ENCODE measurements at regions not wholly inside any gene's neighbourhood (a gene's known extent, or its start where the extent isn't known, plus 50 kb on each side); places are given as distances from the start of the nearest gene placed in this dataset.

GRCh38 chr12:98351089-98351488, 164.3 kb upstream of the TMPO start:
- H3K9ac ChIP-seq (ENCODE audit: extremely low read depth, insufficient read length, low read length): no peak overlapping the region
- H3K79me2 ChIP-seq (ENCODE audit: insufficient read depth, low read length): no peaks in the 10 kb centered on the region
- H3K23ac ChIP-seq (ENCODE audit: insufficient read length, low read depth, low read length): no peak overlapping the region
- H3K23me2 ChIP-seq (ENCODE audit: insufficient read length, low read depth, low read length, poor library complexity, severe bottlenecking): no peaks in the 10 kb centered on the region
- TF ChIP-seq CTCF (conservative IDR thresholded peaks at IDR 0.05): no peak
- H3K9me3 Mint-ChIP-seq: no peaks in the 10 kb centered on the region
- H2BK12ac ChIP-seq (ENCODE audit: insufficient read length, low read depth, low read length): no peak overlapping the region
- no peaks in the 10 kb centered on the region for H3K36me3 Mint-ChIP-seq (ENCODE audit: insufficient read depth in 1 of 3, low read depth in 3 of 3)
- H2BK15ac ChIP-seq (ENCODE audit: low read depth, low read length): no peak overlapping the region
- no peak overlapping the region for H3K4ac ChIP-seq (ENCODE audit: low read depth, low read length)
- no peak overlapping the region for H3K4me2 ChIP-seq (ENCODE audit: insufficient read depth, insufficient read length, low read length)
- H2BK5ac ChIP-seq (ENCODE audit: insufficient read length, low read length): no peak overlapping the region
- no peak overlapping the region for H3K4me3 Mint-ChIP-seq
- H3K4me1 Mint-ChIP-seq: peaks cover 0 to 6% of the 10 kb centered on the region in 2 experiments; a peak in 2 of 4 replicates
- no peaks in the 10 kb centered on the region for H3K27me3 ChIP-seq (ENCODE audit: insufficient read depth, low read length)
- H3K27ac Mint-ChIP-seq: no peak overlapping the region
- H2AK5ac ChIP-seq (ENCODE audit: insufficient read length, low read length): no peak overlapping the region
- H2AFZ ChIP-seq (ENCODE audit: low read length): no peak overlapping the region
- no peaks in the 10 kb centered on the region for H3K79me1 ChIP-seq (ENCODE audit: insufficient read depth, low read depth, low read length, poor library complexity, severe bottlenecking)
- no peak overlapping the region for H4K91ac ChIP-seq (ENCODE audit: insufficient read length, low read depth, low read length)
- no peak overlapping the region for H3K27ac ChIP-seq (ENCODE audit: insufficient read length, low read depth, low read length)
- no peak overlapping the region for H4K5ac ChIP-seq (ENCODE audit: insufficient read length, low read depth, low read length)
- no peak overlapping the region for H2BK120ac ChIP-seq (ENCODE audit: low read depth, low read length, poor library complexity, severe bottlenecking)
- no CpG with 5 or more reads among the region's 6 CpGs for WGBS (ENCODE audit: extremely low coverage, insufficient read length, low lambda C conversion rate)
- no peak overlapping the region for H2BK20ac ChIP-seq (ENCODE audit: low read depth, low read length, poor library complexity, severe bottlenecking)
- no peak overlapping the region for H4K8ac ChIP-seq (replicated peaks; ENCODE audit: insufficient read length, low read depth, low read length)
- H3K9me3 ChIP-seq (ENCODE audit: control insufficient read depth, low read depth, low read length): no peaks in the 10 kb centered on the region
- DNase-seq: no peak
- H3K27me3 Mint-ChIP-seq (ENCODE audit: low read depth): no peaks in the 10 kb centered on the region
- no peak overlapping the region for H3T11ph ChIP-seq (ENCODE audit: low read length)
- H3K18ac ChIP-seq (ENCODE audit: insufficient read length, low read depth, low read length): no peak overlapping the region
- H4K20me1 ChIP-seq (ENCODE audit: control insufficient read depth, insufficient read depth, insufficient read length): no peaks in the 10 kb centered on the region
- peaks cover 6% of the 10 kb centered on the region; the same call in 1 of the 2 replicates for H3K4me1 ChIP-seq (ENCODE audit: insufficient read depth, low read length)
- H3K56ac ChIP-seq (ENCODE audit: insufficient read length, low read depth, low read length): no peak overlapping the region
- H3K14ac ChIP-seq (ENCODE audit: insufficient read depth, low read length): no peak overlapping the region

Data from H9 (cell line).